ENCODE measurements at regions not wholly inside any gene's neighbourhood (a gene's known extent, or its start where the extent isn't known, plus 50 kb on each side); places are given as distances from the start of the nearest gene placed in this dataset.

DNA sequence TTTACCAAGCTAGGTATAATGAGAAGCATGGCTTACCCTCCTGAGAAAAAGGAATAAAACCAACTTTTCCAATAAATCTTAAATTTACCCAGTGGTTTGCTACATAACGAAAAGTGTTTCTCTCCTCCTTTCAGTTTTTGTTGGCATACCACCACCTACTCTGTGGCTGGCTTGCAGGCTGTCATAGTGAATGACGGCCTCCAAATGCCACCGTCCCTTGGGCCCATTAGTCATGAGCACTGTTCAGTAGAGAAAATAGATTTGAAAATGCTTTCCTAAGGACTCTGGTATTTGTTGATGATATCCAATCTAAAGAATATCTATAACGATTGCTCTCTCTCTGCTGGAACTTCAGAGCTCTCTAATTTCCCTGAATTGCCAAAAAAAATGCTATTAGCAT is 488.3 kb downstream of the MAGEE1 start (continued):
- TF ChIP-seq, protein P1, sequence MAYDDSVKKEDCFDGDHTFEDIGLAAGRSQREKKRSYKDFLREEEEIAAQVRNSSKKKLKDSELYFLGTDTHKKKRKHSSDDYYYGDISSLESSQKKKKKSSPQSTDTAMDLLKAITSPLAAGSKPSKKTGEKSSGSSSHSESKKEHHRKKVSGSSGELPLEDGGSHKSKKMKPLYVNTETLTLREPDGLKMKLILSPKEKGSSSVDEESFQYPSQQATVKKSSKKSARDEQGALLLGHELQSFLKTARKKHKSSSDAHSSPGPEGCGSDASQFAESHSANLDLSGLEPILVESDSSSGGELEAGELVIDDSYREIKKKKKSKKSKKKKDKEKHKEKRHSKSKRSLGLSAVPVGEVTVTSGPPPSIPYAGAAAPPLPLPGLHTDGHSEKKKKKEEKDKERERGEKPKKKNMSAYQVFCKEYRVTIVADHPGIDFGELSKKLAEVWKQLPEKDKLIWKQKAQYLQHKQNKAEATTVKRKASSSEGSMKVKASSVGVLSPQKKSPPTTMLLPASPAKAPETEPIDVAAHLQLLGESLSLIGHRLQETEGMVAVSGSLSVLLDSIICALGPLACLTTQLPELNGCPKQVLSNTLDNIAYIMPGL (CRISPR knock-in tag; IDR thresholded peaks at IDR 0.05), result no peak
- TF ChIP-seq GABPB1 (CRISPR knock-in tag; IDR thresholded peaks at IDR 0.05) (no peak), SOX15 (CRISPR knock-in tag; IDR thresholded peaks at IDR 0.05) (no peak), ETV6 (CRISPR knock-in tag; IDR thresholded peaks at IDR 0.05) (no peak), ZNF317 (CRISPR knock-in tag; IDR thresholded peaks at IDR 0.05; ENCODE audit: borderline replicate concordance, low read depth) (no peak), GRHL2 (CRISPR knock-in tag; IDR thresholded peaks at IDR 0.05; ENCODE audit: insufficient replicate concordance, severe bottlenecking) (no peak), EMX1 (CRISPR knock-in tag; IDR thresholded peaks at IDR 0.05) (no peak), ZNF416 (CRISPR knock-in tag; IDR thresholded peaks at IDR 0.05) (no peak), ZNF512 (CRISPR knock-in tag; IDR thresholded peaks at IDR 0.05; ENCODE audit: borderline replicate concordance) (no peak), IRF2 (CRISPR knock-in tag; IDR thresholded peaks at IDR 0.05; ENCODE audit: borderline replicate concordance, low read depth) (no peak), JUN (CRISPR knock-in tag; IDR thresholded peaks at IDR 0.05) (no peak)
- TF ChIP-seq, protein P2, sequence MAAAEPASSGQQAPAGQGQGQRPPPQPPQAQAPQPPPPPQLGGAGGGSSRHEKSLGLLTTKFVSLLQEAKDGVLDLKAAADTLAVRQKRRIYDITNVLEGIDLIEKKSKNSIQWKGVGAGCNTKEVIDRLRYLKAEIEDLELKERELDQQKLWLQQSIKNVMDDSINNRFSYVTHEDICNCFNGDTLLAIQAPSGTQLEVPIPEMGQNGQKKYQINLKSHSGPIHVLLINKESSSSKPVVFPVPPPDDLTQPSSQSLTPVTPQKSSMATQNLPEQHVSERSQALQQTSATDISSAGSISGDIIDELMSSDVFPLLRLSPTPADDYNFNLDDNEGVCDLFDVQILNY (CRISPR knock-in tag; IDR thresholded peaks at IDR 0.05), result no peak

DNA sequence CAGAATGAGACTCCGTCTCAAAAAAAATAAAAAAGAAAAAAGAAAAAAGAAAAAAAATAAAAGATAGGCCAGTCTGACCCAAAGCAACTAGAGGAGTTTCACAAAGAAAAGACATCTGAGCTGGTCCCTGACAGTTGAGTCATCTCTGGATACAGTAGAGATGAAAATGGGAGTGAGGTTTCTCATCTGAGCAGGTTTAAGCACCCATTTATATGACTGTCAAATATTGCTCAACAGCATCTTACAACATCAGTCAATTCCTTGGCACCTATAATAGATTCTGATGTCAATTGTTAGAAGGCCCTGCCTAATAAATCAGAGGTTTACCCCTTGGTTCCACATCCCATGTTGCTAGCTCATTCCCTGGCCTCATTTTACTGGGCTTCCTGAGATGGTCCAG is 490.5 kb downstream of the MAGEE1 start:
- Mint-ChIP-seq H3K9me3 (peaks cover 8% of the 10 kb centered on the region), H3K4me3 (no peak overlapping the region), H3K27ac (no peak overlapping the region), H3K4me1 (no peaks in the 10 kb centered on the region), H3K27me3 (ENCODE audit: low read depth) (no peaks in the 10 kb centered on the region), H3K36me3 (peaks cover 5% of the 10 kb centered on the region)
- POLR2A ChIA-PET, result no interaction called here
- ATAC-seq, result no peak
- CTCF ChIA-PET, result no interaction called here
- no peak for DNase-seq (ENCODE audit: low spot score)
- TF ChIP-seq USF1 (CRISPR knock-in tag; IDR thresholded peaks at IDR 0.05) (no peak), CREB1 (CRISPR knock-in tag; IDR thresholded peaks at IDR 0.05) (no peak), SMAD4 (CRISPR knock-in tag; IDR thresholded peaks at IDR 0.05) (no peak), ZNF425 (CRISPR knock-in tag; conservative IDR thresholded peaks at IDR 0.05) (no peak), NFYB (CRISPR knock-in tag; conservative IDR thresholded peaks at IDR 0.05; ENCODE audit: low read depth) (no peak), AFF4 (CRISPR knock-in tag; IDR thresholded peaks at IDR 0.05; ENCODE audit: borderline replicate concordance) (no peak), FOXJ3 (CRISPR knock-in tag; IDR thresholded peaks at IDR 0.05; ENCODE audit: borderline replicate concordance) (no peak)
- TF ChIP-seq, protein P3, sequence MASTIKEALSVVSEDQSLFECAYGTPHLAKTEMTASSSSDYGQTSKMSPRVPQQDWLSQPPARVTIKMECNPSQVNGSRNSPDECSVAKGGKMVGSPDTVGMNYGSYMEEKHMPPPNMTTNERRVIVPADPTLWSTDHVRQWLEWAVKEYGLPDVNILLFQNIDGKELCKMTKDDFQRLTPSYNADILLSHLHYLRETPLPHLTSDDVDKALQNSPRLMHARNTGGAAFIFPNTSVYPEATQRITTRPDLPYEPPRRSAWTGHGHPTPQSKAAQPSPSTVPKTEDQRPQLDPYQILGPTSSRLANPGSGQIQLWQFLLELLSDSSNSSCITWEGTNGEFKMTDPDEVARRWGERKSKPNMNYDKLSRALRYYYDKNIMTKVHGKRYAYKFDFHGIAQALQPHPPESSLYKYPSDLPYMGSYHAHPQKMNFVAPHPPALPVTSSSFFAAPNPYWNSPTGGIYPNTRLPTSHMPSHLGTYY (CRISPR knock-in tag; IDR thresholded peaks at IDR 0.05), result no peak
- TF ChIP-seq, protein P4, sequence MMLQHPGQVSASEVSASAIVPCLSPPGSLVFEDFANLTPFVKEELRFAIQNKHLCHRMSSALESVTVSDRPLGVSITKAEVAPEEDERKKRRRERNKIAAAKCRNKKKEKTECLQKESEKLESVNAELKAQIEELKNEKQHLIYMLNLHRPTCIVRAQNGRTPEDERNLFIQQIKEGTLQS (CRISPR knock-in tag; conservative IDR thresholded peaks at IDR 0.05), result no peak

Measured in WTC11 (cell line).